ENCODE measurements at regions not wholly inside any gene's neighbourhood (a gene's known extent, or its start where the extent isn't known, plus 50 kb on each side); places are given as distances from the start of the nearest gene placed in this dataset.

- TF ChIP-seq, protein P1, sequence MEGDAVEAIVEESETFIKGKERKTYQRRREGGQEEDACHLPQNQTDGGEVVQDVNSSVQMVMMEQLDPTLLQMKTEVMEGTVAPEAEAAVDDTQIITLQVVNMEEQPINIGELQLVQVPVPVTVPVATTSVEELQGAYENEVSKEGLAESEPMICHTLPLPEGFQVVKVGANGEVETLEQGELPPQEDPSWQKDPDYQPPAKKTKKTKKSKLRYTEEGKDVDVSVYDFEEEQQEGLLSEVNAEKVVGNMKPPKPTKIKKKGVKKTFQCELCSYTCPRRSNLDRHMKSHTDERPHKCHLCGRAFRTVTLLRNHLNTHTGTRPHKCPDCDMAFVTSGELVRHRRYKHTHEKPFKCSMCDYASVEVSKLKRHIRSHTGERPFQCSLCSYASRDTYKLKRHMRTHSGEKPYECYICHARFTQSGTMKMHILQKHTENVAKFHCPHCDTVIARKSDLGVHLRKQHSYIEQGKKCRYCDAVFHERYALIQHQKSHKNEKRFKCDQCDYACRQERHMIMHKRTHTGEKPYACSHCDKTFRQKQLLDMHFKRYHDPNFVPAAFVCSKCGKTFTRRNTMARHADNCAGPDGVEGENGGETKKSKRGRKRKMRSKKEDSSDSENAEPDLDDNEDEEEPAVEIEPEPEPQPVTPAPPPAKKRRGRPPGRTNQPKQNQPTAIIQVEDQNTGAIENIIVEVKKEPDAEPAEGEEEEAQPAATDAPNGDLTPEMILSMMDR (IDR thresholded peaks at IDR 0.05) = no peak
- TF ChIP-seq POLR2A (IDR thresholded peaks at IDR 0.05) (no peak), POLR2AphosphoS5 (IDR thresholded peaks at IDR 0.05) (no peak)
Observed at GRCh38 chr1:56287721-56288120, 291.6 kb downstream of the PLPP3 start.

Data from prostate gland (tissue), 2 donors.